Skeletal muscle tissue (tissue), 3 donors: ENCODE measurements at regions not wholly inside any gene's neighbourhood (a gene's known extent, or its start where the extent isn't known, plus 50 kb on each side); places are given as distances from the start of the nearest gene placed in this dataset.
"Not testable (repeated sequence)": the region's sequence is repeated elsewhere in the genome, so short reads cannot be mapped to it uniquely, and the experiment has no call there.

Experiments
- H3K27ac ChIP-seq: one replicate; pipeline ENCODE4 v1.7.0; 2013; ENCODE audit warnings: mild to moderate bottlenecking, low read depth, low read length, inconsistent platforms
- H3K27me3 ChIP-seq, 3 donors: one replicate each; pipeline ENCODE4 v1.7.0; 2013; ENCODE audit warnings: low read length in 3 of 3; ENCODE audit not compliant: control insufficient read depth in 3 of 3, insufficient read depth in 3 of 3
- H3K36me3 ChIP-seq, 3 donors: one replicate each; pipeline ENCODE4 v1.7.0; 2013; ENCODE audit warnings: low read length in 3 of 3; ENCODE audit not compliant: control insufficient read depth in 3 of 3, insufficient read depth in 3 of 3
- H3K4me1 ChIP-seq, 3 donors: one replicate each; pipeline ENCODE4 v1.7.0; 2013; ENCODE audit warnings: low read length in 3 of 3, mild to moderate bottlenecking in 3 of 3; ENCODE audit not compliant: control insufficient read depth in 3 of 3, insufficient read depth in 3 of 3
- H3K4me3 ChIP-seq, 3 donors: one replicate each; pipeline ENCODE4 v1.7.0; 2013; ENCODE audit warnings: low read length in 3 of 3
- H3K9ac ChIP-seq, 3 donors: one replicate each; pipeline ENCODE4 v1.7.0; 2013; ENCODE audit warnings: low read length in 3 of 3, mild to moderate bottlenecking in 3 of 3, moderate library complexity in 2 of 3, low read depth in 1 of 3
- H3K9me3 ChIP-seq, 3 donors: one replicate each; pipeline ENCODE4 v1.7.0; 2013; ENCODE audit warnings: low read length in 3 of 3; ENCODE audit not compliant: control insufficient read depth in 3 of 3
- donor health status: Osteomylitis.

GRCh38 chr1:181894439-181894859 lies 167.1 kb downstream of the ZNF648 start:
- H3K27me3 ChIP-seq = no peaks in the 10 kb centered on the region
- H3K36me3 ChIP-seq = no peaks in the 10 kb centered on the region
- no peak overlapping the region for H3K27ac ChIP-seq

GRCh38 chr1:181893937-181894336 lies 167.6 kb downstream of the ZNF648 start:
- H3K27me3 ChIP-seq = no peaks in the 10 kb centered on the region

More at GRCh38 chr1:181894439-181894859, 167.1 kb downstream of the ZNF648 start:
- no peaks in the 10 kb centered on the region for H3K4me1 ChIP-seq
- H3K9ac ChIP-seq = no peak overlapping the region
- H3K9me3 ChIP-seq = no peaks in the 10 kb centered on the region
- no peak overlapping the region for H3K4me3 ChIP-seq

GRCh38 chr1:181893150-181893549 lies 168.4 kb downstream of the ZNF648 start:
- H3K9ac ChIP-seq, H3K27me3 ChIP-seq, H3K9me3 ChIP-seq, H3K4me3 ChIP-seq, H3K36me3 ChIP-seq, H3K4me1 ChIP-seq, H3K27ac ChIP-seq: not testable (repeated sequence)

More at GRCh38 chr1:181893937-181894336, 167.6 kb downstream of the ZNF648 start:
- H3K4me3 ChIP-seq = no peak overlapping the region
- H3K27ac ChIP-seq = no peak overlapping the region
- no peak overlapping the region for H3K9ac ChIP-seq
- no peaks in the 10 kb centered on the region for H3K9me3 ChIP-seq
- no peaks in the 10 kb centered on the region for H3K4me1 ChIP-seq
- H3K36me3 ChIP-seq = no peaks in the 10 kb centered on the region

- Histone ChIP-seq H3K9ac (no peak overlapping the region), H3K4me1 (no peaks in the 10 kb centered on the region), H3K27ac (no peak overlapping the region), H3K36me3 (no peaks in the 10 kb centered on the region), H3K27me3 (no peaks in the 10 kb centered on the region), H3K9me3 (peaks cover 0 to 5% (median 4%) of the 10 kb centered on the region in 3 donors), H3K4me3 (no peak overlapping the region)
Measured at GRCh38 chr1:181872562-181872961, 188.9 kb downstream of the ZNF648 start.

- H3K4me3 ChIP-seq = no peak overlapping the region
- H3K9me3 ChIP-seq = peaks cover 0 to 9% (median 5%) of the 10 kb centered on the region in 3 donors
- no peak overlapping the region for H3K9ac ChIP-seq
- H3K27ac ChIP-seq = no peak overlapping the region
- no peaks in the 10 kb centered on the region for H3K36me3 ChIP-seq
- no peaks in the 10 kb centered on the region for H3K27me3 ChIP-seq
- no peaks in the 10 kb centered on the region for H3K4me1 ChIP-seq
Measured at GRCh38 chr1:181863736-181864135, 197.8 kb downstream of the ZNF648 start.

- Histone ChIP-seq H3K36me3 (no peaks in the 10 kb centered on the region), H3K27ac (no peak overlapping the region), H3K27me3 (no peaks in the 10 kb centered on the region), H3K4me1 (no peaks in the 10 kb centered on the region), H3K9ac (no peak overlapping the region), H3K9me3 (peaks cover 0 to 9% (median 5%) of the 10 kb centered on the region in 3 donors), H3K4me3 (no peak overlapping the region)
Measured at GRCh38 chr1:181863006-181863405, 198.5 kb downstream of the ZNF648 start.

- Histone ChIP-seq H3K36me3 (no peaks in the 10 kb centered on the region), H3K4me1 (no peaks in the 10 kb centered on the region), H3K27ac (no peak overlapping the region), H3K27me3 (no peaks in the 10 kb centered on the region), H3K9ac (no peak overlapping the region), H3K4me3 (no peak overlapping the region), H3K9me3 (peaks cover 0 to 5% (median 0%) of the 10 kb centered on the region in 3 donors)
Measured at GRCh38 chr1:181858135-181858534, 203.4 kb downstream of the ZNF648 start.
